Right lobe of liver (tissue), 4 donors: ENCODE measurements at regions not wholly inside any gene's neighbourhood (a gene's known extent, or its start where the extent isn't known, plus 50 kb on each side); places are given as distances from the start of the nearest gene placed in this dataset.

ENCODE experiments used
- CTCF ChIP-seq, 4 donors: fragments of 200-600 bp in 3 of 4; fragments of 450-650 bp in 1 of 4; IDR thresholded peaks; one replicate each; pipeline versions ENCODE4 v1.5.1 to v1.8.0; 2016 to 2022; ENCODE audit warnings: antibody characterized with exemption in 4 of 4, mild to moderate bottlenecking in 2 of 4
- POLR2A ChIP-seq: fragments of 450-650 bp; IDR thresholded peaks from one replicate; pipeline ENCODE4 v1.6.1; 2017; ENCODE audit warnings: antibody characterized with exemption, mild to moderate bottlenecking
- donor health status: DM: no; HTN: no; CAD: no.
- donor health status: DM: no; HTN: no; CAD: no.
- donor health status: DM: no; HTN: yes; CAD: no.

- no peak for TF ChIP-seq CTCF (IDR thresholded peaks at IDR 0.05)
- TF ChIP-seq POLR2A: no peak
These were observed 210.7 kb upstream of the NSMCE3 start for GRCh38 chr15:29480278-29480677.
